ENCODE measurements at regions not wholly inside any gene's neighbourhood (a gene's known extent, or its start where the extent isn't known, plus 50 kb on each side); places are given as distances from the start of the nearest gene placed in this dataset.
"Not testable (repeated sequence)": the region's sequence is repeated elsewhere in the genome, so short reads cannot be mapped to it uniquely, and the experiment has no call there.

- TF ChIP-seq, protein P1, sequence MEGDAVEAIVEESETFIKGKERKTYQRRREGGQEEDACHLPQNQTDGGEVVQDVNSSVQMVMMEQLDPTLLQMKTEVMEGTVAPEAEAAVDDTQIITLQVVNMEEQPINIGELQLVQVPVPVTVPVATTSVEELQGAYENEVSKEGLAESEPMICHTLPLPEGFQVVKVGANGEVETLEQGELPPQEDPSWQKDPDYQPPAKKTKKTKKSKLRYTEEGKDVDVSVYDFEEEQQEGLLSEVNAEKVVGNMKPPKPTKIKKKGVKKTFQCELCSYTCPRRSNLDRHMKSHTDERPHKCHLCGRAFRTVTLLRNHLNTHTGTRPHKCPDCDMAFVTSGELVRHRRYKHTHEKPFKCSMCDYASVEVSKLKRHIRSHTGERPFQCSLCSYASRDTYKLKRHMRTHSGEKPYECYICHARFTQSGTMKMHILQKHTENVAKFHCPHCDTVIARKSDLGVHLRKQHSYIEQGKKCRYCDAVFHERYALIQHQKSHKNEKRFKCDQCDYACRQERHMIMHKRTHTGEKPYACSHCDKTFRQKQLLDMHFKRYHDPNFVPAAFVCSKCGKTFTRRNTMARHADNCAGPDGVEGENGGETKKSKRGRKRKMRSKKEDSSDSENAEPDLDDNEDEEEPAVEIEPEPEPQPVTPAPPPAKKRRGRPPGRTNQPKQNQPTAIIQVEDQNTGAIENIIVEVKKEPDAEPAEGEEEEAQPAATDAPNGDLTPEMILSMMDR (conservative IDR thresholded peaks at IDR 0.05; ENCODE audit: low read length) = no peak
- no peak for DNase-seq (ENCODE audit: low read depth)
- H3K4me3 ChIP-seq (ENCODE audit: low read length) = no peak overlapping the region
Measured at GRCh38 chr7:83273699-83274098, 111.0 kb upstream of the PCLO start.

- peak; percentile 25 for DNase-seq (ENCODE audit: low read depth)
- TF ChIP-seq, protein P1 (conservative IDR thresholded peaks at IDR 0.05; ENCODE audit: low read length) = peak; percentile 45
- no peak overlapping the region for H3K4me3 ChIP-seq (ENCODE audit: low read length)
Measured at GRCh38 chr7:83271212-83272099, 108.8 kb upstream of the PCLO start.

- TF ChIP-seq, protein P1 (conservative IDR thresholded peaks at IDR 0.05; ENCODE audit: low read length) = no peak
- H3K4me3 ChIP-seq (ENCODE audit: low read length) = no peak overlapping the region
- DNase-seq (ENCODE audit: low read depth) = no peak
Measured at GRCh38 chr7:83270407-83270806, 107.7 kb upstream of the PCLO start.

DNA sequence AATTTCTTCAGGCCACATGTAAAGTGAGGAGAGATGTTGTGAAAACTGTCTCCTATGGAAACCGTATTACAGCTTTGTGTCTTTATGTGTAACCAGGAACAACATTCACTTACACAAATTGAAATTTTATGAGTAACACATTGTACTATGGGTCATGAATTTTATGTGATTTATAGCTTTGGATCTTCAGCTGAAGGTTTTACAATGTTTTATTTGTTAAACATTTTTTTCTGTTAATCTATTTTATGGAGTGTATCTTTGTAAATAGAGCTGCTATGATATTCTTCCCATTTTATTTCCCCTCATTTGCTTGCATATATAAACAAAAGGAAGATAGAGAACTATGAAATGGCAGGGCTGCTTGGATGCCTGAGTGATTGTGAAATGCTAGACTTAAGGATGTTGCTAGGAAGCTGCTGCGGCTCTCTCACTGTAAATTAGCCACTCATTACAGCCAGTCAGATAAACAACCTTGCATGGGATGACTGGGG is 104.5 kb upstream of the PCLO start:
- no peak overlapping the region for H3K4me3 ChIP-seq (ENCODE audit: low read length)
- peak; percentile 1 for DNase-seq (ENCODE audit: low read depth)
- TF ChIP-seq, protein P1 (conservative IDR thresholded peaks at IDR 0.05; ENCODE audit: low read length) = no peak

DNA sequence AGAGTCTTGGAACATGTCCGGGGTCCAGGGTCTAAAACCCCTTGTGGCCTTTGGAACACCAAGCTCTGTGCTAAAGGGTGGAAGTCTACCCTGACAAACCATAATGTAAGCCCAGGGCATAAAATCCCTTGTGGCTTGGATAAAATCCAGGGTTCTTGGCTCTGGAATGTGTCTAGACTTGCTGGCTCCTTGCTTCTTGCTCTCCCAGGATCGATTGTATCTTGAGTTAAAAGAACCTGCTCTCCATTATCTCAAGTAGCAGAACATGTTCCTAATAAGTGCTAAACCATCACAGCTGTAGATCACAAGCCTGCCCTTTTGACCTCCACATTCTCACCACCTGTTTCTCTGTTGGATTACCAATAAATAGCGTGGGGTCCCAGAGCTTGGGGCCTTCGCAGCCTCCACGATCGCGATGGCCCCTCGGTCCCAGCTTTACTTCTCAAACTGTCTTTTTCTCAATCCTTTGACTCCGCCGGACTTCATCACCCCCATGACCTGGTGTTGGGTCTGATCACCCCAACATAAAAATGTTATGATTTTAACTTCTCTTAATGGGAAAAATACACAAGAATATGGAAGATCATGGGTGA is 100.9 kb upstream of the PCLO start:
- peak; percentile 3 for DNase-seq (ENCODE audit: low read depth)
- not testable (repeated sequence) for H3K4me3 ChIP-seq (ENCODE audit: low read length)

DNA sequence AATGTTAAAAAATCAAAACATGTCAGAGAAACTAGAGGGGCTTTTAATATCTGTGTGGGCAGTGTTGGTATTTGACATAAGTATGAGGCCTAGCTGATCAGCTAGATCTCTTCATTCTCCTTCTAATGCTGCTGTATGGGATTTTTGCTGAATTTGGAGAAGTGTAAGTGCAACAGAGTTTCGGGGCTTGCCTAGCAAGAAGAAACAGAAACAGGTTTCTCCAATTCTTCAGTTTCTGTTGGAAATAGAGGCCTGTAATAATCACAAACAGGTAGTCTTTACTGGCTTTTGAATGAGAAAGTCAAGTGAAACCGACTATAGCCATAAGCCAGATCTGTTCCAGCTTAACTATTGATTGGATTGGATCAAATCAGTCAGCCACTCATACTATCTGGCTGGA is 96.4 kb upstream of the PCLO start:
- no peak for DNase-seq (ENCODE audit: low read depth)
- TF ChIP-seq, protein P1 (conservative IDR thresholded peaks at IDR 0.05; ENCODE audit: low read length) = no peak
- no peak overlapping the region for H3K4me3 ChIP-seq (ENCODE audit: low read length)

DNA sequence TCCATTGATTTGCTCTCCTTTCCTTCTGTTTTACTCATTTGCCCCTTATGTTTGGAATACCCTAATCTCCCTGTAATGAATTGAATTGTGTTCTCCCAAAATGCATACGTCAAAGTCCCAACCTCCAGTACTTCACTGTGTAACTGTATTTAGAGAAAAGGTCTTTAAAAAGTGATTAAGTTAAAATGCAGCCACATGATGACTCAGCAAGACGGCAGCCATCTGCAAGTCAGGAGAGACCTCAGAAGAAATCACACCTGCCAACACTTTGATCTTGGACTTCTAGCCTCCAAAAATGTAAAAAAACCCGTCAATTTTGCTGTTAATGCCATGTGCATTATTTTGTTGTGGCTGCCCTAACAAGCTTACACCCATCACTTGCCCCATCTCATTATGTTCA is 85.3 kb upstream of the PCLO start:
- no peak for DNase-seq (ENCODE audit: low read depth)
- TF ChIP-seq, protein P1 (conservative IDR thresholded peaks at IDR 0.05; ENCODE audit: low read length) = no peak
- no peak overlapping the region for H3K4me3 ChIP-seq (ENCODE audit: low read length)

DNA sequence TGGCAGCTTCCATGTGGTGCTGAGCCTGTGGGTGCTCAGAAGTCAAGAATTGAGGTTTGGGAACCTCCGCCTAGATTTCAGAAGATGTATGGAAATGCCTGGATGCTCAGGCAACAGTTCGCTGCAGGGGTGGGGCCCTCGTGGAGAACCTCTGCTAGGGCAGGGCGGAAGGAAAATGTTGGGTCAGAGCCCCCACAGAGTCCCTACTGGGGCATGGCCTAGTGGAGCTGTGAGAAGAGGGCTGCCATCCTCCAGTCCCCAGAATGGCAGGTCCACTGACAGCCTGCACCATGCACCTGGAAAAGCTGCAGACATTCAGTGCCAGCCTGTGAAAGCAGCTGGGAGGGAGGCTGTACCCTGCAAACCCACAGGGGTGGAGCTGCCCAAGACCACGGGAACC is 56.5 kb upstream of the PCLO start:
- not testable (repeated sequence) for DNase-seq (ENCODE audit: low read depth); H3K4me3 ChIP-seq (ENCODE audit: low read length)

All from AG10803 (cell line).